Activated CD4-positive, alpha-beta T cell treated with anti-CD3 and anti-CD28 coated beads, Interleukin-2, Interleukin-6, amounts not matched to agents 100 ng/mL and 50 ng/mL, durations not matched to agents 16 hours and 8 hours (primary cell): ENCODE measurements at regions not wholly inside any gene's neighbourhood (a gene's known extent, or its start where the extent isn't known, plus 50 kb on each side); places are given as distances from the start of the nearest gene placed in this dataset.
A peak's percentile ranks its signal among the peaks of the same experiment; 100 is the strongest.

Experiments
- DNase-seq: peaks from one replicate; pipeline ENCODE4 v3.0.0-alpha.2; 2020

DNA sequence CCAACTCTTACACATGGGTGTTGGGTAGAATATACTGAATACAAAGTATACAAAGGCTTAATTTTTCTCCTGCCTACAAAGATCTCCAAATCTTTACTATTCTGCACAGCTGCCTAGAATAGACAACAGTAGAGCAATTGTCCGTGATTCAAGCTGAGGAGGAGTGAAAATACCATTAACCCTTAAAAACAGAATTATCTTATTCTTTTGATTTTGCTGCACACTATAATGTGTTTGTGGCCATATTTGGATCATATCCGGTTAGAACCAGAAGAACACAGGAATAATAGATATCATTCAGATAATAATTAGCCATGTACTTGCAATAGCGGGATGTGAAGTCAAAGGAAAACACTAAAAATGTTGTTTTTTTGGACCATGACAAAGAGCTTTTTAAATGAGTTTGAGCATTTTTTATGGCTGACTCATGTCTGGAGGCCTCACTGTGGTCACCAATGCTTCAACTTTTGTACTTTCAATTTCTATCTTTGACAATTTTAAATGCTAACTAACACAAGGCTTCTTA lies 197.6 kb upstream of the FOXD3 start:
- peak; percentile 9 for DNase-seq

DNA sequence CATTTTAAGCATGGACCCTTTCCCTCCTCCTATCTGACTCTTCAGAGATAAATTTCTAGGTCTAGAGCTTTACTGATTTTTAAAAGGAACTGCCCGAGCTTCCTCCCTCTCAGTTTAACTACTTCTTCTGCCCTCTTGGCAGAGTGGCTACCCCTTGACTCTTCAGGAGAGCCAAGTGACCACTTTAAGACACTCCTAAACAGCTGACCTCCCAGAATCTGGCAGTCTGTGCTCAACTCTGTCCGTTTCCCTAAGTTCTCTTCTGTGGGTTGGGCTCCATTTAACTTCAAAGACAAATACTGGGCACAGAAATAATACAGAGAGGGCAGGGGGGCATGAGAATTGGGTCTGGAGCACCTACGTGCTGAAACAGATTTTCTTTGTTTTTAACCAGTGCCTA lies 196.3 kb upstream of the FOXD3 start:
- no peak for DNase-seq

DNA sequence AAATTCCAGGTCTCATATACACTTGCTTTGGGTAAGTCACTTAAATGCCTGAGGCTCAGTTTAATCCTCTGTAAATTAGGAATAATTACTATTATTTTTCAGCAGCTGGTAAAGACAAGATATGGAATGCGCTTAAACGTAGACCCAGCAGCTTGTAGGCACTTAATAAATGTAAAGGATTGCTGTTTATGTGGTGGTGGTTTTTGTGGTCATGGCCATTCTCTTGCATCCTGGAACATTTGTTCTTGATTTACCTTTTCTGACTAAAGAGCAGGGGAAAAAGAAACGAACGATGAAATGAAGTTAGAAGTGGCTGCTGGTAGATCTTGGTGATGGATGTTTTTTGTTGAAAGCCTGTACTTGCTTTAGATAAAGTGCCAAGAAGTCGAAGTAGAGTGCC lies 195.0 kb upstream of the FOXD3 start:
- no peak for DNase-seq

DNA sequence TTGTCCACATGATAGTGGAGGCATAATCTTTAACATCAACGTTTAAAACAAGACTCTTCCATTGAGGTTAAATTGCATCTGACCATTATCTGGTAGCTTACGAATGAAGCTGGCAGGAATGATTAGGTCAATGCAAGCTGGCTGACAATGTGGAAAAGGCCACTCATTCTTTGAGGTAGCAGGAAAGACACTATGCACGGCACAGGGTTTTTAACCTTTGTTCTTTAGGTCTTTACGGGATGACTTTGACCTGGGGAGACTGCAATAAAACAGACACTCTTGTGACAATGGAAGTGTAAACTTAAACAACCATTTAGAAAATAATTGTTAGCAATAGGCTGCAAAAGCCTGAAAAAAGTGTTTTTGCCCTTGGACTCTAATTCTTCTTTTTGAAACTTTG lies 193.8 kb upstream of the FOXD3 start:
- DNase-seq, result no peak

DNA sequence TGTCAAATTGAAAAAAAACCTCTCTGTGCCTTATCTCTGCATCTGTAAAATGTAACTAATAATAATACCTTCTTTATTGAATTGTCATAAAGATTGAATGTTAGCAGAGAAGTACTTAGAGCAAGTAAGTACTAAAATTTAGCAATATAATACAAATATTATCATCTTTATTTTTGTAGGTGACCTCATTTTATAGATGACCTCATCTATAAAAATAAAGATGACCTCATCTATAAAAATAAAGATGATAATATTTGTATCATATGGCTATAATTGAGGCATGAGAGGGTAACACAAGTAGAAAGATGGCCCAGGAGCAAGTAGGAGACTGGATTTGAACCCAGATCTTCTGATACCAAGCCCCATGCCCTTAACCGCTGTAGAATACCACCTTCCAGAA lies 193.2 kb upstream of the FOXD3 start:
- no peak for DNase-seq

DNA sequence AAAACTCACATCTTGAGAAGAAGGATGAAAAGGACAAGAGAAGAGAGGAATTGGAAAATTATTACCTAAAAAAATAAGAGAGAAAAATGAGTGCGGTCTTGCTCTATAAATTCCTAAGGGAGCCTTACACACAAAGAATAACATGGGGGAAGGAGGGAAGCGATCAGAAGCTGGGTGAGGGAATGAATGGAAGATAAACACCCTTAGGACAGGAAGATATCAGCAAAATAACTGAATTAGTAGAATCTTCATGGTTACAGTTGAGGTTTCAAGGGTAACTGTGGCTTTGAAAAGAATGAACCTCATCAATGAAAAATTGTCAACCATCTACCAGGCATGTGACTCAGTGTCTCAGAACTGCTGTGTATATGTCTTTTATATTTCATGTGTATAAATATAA lies 192.5 kb upstream of the FOXD3 start:
- no peak for DNase-seq

DNA sequence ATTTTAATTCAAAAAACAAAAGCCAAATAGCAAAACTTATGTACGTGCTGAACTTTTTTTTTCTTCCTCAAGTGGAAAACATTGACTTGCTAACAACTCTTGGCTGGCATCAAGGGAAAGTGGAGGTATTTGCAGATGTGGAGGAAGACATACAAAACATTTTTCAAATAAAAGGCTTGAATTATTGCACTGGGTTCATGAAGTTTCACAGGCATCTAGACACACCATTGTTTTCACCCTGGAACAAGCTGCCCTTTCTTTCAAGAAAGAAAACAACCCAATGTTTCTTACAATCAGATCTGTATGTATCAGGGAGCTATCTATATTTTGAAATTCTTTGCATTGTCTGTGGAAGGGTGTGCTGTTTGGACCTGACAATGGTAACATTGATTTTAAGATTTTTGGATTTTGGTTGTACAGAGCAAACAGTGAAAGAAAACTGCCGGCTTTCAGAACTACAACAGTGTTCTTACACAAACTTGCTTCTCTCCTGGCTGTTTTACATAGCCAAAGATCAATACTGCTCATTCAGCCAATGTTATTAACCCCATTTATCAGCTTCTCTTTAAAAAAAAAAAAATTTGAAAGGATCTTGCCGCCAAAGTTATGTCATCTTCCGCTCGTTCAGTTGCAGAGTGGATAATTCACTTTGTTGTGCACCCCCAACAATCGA lies 187.7 kb upstream of the FOXD3 start:
- no peak for DNase-seq

DNA sequence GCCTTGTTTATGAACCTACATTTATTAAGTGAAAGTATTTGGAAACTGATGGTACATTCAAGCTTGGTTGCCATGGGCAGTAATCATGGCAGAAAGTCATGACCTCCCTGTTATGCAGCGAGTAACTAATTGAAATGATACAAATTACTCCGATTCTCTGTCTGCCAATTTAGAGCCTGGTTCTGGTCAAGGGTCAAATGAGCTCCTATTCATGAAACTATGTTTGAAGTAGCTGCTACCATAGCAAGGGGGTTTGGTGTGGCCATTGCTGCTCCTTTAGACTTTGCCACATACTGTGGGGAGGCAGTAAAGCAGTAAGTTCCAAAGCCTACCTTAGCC lies 187.2 kb upstream of the FOXD3 start:
- DNase-seq, result no peak

DNA sequence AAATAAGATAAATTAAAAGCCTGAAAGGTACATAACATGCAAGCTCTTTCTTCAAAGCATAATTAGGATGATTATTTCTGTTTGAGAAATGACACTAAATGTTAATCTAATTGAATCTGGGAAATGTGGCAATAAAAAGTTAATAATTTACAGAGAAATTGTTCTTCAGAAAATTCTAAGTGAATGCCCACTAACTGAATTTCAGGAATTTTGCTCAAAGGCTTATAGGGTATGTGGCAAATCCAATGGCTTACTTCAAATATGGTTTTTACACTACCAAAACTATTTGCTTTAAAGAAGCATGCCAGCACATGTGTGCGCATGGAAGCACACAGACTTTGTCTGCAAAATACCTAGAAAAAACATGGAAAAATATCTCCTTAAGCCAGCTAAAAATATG lies 186.6 kb upstream of the FOXD3 start:
- DNase-seq, result no peak

DNA sequence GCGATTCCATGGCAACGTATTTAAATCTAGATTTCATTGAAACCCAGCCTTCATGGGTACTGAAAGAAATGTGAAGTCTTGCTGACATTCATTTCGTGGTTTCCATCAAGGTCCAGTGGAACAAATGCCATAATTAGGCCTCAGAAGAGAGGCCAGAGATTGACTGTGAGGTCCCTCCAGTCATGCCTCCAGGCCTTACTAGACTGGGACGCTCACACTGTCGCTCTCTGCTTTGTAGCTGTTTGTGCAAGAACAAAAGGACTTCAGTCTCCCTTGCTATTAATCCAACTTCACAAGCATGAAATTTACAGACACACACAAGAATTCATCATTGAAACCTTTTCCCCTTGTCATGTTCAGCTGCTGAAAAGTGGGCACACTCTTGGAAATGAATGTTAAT lies 180.4 kb upstream of the FOXD3 start:
- DNase-seq, result no peak

DNA sequence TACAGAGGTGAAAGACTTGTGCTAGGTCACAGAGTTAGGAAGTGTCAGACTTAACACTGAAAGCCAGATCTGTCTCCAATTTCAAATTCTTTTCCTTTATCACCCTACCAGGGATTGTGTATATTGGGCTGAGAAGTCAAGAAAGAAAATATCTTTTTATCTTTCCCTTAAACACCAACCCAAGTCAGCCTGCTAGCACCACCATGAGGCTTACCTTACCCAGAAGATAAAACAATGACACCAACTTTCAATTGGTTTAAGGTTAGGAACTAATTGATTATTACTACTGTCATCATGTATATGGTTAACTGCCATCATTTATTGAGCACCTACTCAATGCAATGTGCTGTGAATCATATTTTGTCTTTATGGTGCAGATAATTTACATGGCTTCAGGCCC lies 178.9 kb upstream of the FOXD3 start:
- no peak for DNase-seq

DNA sequence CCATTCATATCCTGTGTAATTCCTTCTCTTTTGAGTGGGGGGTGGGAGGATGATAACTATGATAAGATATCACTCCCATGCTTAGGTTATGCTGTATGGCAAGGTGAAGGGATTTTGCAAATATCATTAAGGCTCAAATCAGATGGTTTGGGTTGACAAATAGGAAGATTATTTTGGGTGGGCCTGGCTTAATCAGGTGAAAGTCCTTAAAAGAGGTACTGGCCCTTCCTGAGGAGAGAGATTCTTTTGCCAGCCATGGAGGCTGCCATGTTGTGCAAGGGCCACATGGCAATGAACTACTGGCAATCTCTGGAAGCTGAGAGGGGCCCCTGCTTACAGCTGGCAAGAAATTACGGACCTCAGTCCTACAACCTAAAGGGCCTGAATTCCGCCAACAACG lies 174.6 kb upstream of the FOXD3 start:
- DNase-seq, result no peak

DNA sequence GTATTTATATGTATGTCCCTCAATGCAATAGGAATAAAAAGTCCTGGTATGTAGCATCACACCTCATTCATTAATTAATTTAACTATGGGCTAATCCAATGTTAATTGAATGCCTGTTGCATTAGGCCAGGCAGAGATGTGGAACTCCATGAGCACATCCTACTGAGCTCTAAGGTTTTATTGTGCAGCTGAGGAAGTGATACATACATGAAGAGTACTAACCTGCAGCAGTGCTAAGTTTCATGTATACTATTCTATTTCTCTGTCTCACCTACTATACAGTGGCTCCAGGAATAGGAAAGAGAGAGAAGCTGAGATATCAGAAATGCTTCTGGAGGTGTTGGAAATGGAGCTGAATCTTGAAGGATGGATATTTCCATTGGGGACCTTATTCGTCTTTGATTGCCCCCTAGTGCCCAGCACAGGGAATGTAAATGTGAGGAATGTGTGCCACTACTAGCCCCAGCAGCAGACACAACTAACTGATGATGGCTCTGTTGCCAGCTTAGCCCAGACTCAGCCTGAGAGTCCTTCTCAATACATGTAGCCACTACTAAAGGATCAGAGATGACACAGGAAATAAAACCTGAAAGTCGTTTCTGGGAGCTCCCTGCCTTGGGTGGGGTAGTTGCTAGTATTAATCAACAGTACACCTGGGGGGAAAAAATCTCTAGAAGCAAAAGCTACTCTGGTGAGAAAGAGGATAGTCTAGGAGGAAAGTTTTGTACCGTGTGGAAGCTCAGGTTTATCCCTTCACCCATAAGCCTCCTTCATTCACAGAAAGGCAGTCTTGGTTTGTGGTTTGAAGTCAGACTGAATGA lies 173.3 kb upstream of the FOXD3 start:
- DNase-seq, result peak; percentile 45

DNA sequence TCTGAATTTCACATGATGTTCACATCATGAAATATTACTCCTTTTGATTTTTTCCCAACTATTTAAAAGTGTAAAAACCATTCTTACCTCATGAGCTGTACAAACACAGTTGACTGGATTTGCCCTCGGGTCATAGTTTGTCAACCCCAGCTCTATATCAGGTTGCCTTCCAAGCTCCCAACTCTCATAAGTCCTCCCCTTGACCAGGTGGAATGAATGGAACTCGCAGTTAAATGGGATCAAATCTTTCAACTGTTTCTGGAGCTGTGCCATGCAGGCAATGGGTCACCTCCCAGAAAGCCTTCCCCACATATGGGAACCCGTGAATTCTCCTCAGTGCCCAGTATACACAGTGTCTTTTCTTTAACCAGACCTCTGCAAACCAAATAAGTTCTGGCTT lies 169.8 kb upstream of the FOXD3 start:
- no peak for DNase-seq

DNA sequence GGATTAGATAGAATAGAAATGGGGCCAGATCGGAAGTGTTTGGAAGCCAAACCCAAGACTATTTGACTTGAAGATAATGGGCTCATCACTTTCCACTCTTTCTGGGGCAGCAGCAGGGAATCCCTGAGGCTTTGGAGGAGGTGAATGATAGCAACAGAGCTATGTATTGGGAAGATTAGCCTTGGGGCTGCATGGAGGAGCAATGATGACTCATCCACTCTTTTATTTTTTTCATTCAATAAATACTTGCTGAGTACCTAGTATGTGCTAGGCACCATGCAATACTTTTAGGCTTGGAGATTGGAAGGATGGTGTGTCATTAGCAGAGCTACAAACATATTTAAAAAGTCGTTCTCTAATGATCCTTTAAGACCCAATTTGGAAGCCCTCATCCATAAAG lies 166.9 kb upstream of the FOXD3 start:
- DNase-seq, result no peak

DNA sequence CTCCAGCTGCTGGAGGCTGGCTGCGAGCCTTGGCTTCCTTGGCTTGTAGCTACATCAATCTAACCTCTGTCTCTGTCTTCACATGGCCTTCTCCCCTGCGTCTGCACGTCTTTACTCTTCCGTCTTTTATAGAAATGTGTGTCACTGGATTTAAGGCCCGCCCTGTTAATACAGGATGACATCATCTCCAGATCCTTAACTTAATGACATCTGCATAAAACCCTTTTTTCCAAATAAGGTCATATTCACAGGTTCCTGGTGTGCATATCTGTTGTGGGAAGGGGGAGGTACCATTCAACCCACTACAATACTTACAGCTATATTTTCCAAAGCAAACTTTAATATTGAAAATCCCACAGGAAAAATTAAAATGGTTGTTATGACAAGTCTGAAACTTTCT lies 165.3 kb upstream of the FOXD3 start:
- DNase-seq, result no peak

DNA sequence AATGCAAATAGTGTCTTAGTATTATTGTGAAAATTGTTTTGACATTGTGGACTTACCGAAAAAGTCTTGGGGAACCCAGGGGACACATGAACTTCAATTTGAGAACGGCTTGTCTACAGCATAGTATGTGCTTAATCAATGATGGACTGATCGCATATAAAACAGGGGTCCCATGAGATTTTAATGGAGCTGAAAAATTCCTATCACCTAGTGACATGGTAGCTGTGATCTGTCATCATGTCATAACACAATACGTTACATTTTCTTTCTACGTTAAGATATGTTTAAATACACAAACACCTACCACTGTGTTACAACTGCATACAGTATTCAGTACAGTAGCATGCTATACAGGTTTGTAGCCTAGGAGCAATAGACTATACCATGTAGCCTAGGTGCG lies 153.3 kb upstream of the FOXD3 start:
- no peak for DNase-seq

DNA sequence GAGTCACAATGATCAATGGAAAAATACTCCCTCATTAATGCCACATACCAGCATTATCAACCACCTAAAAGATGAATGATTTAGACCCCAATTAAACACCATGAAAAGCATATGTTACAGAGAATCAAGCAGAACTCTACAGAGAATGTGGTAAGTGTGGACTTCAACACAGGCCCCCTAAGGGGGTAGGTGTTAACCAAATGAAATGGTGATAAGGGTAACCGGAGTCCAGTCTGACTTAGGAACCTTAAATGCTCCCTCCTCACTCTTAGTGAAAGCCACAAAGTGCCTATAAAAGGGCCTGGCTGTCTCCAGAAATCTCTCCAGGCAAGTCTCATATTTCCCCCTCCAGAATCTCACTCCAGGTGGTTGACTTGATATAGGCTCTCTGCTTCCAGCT lies 149.2 kb upstream of the FOXD3 start:
- no peak for DNase-seq

DNA sequence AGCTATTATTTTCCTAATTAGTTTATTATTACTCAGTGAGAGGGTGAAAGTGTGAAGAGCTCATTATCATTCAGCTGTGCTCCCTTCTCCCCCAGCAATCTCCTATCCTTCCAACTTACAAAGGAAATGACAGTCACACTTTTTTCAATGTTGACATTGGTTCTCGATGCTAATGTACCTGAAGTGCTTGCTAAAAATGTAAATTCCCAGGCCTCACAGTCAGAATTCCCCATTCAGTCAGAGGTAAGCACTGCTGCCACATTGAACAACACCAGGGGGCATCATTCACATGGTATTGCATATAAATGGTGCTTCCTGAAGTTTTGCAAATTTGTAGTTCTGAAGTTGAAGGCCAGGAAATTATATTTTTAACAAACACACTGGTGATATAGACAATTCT lies 132.7 kb upstream of the FOXD3 start:
- no peak for DNase-seq

DNA sequence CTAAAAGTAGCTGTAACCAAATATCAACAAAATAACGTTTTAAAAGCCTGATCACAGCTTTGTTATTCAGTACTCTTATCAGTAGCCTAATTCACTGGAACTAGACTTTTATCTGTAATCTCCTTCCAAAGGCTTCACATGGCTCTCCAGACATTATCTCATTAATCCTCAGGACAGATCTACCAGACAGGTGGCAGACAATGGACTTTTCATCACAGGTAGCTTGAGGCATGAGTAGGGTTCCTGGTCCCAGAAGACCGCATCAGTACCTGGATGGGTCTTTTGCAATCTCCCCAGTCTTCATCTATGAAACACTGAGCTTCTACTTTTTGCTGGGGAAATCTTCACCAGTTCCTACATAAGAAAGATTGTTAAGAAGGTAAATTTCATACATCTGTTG lies 132.2 kb upstream of the FOXD3 start:
- DNase-seq, result no peak

DNA sequence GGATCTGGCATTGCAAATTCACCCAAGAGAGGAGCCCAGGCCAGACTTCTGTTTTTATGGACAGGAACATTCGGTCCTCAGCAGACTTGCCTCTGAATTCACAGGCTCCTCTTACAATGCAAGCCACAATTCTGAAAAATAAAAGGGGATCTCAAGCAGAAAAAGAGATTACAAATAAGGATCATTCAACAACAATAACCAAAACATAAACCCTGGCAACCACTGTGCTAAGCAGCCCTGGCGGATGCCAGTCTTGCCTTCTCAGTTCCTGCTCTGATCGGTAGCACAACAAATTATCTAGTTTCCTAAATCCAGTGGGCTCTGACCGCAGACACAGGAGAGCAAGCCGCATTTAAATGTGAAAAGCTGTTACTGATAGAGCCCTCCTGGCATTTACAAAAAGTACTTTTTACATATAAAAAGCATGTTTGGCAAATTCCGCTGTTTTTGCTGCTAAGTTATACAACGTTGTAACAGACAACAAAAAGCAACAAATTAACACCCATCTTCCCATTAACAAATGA lies 123.4 kb upstream of the FOXD3 start:
- no peak for DNase-seq

DNA sequence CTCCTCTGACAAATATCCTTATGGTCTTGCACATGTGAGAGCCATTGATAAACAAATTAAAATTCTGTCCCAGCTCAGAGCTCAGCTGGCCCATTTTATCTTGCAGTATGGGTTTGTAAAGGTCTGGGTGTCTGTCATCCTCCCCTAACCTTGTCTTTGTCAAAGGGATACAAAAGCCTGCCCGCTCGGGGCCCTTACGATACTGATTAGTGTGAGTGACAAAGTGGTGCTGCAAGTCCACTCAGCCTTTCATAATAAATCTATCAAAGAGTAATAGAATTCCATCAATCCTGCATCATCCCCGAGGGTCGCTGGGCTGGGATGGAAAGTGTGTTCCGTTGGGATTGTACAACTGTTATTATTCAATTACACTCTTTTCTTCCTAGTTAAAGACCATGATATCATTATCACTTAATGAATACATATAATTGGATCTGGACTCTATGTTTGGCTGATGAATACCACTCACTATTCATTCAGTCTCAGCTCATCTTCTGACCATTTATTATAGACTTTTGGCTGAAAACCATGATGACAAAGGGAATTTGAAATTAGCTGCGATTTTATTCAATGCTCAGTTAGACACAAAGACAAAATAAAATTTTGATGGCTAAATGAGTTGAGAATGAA lies 122.5 kb upstream of the FOXD3 start:
- no peak for DNase-seq

DNA sequence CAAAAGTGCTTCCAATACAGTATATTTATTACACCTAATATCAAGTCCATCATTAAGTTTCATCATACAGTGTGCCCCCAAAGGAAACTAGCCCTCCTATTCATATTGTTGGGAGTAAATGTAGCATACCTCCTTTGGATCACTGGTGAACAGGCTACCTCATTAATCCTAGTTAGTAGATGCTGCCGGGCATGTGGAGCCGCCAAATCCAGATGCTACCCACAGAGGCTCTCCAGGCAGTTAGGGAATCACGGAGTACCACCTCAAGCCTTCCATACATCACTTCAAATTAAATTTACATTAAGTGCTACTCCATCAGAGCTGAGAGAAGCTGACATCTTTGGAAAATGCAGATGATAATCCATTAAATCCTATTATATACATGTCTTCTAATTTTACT lies 121.7 kb upstream of the FOXD3 start:
- DNase-seq, result no peak

DNA sequence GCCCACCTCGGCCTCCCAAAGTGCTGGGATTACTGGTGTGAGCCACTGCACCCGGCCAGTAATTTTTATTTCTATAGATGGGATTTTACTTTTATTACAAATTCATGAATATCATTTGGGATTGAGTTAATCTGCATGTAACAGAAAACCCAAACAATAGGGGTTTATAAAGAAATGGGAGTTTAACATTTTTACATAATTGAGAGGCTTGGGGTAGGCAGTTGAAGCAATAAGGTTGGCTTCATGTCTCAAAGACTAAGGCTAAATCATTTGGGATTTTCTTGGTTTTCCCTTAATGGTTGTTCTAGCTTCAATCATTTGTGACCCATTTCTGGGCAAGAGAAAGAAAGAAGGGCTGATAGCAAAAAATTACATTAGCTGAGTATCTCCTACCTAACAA lies 118.7 kb upstream of the FOXD3 start:
- no peak for DNase-seq
